NCI-H1105 treated with DMSO at 0.1 percent for 48 hours (cell line): ENCODE measurements at regions not wholly inside any gene's neighbourhood (a gene's known extent, or its start where the extent isn't known, plus 50 kb on each side); places are given as distances from the start of the nearest gene placed in this dataset.
A peak's percentile ranks its signal among the peaks of the same experiment; 100 is the strongest.

Experiments used
- DNase-seq: peaks from one replicate; lab custom pipeline; 2025; lab: John Stamatoyannopoulos, UW

GRCh38 chr20:22652681-22653588 is 68.6 kb upstream of the FOXA2 start:
- no peak for DNase-seq

GRCh38 chr20:22653658-22654642 is 69.6 kb upstream of the FOXA2 start:
- DNase-seq, result no peak

- no peak for DNase-seq
Observed at GRCh38 chr20:22663528-22664025, 79.2 kb upstream of the FOXA2 start.

- DNase-seq, result no peak
Observed at GRCh38 chr20:22667198-22667597, 82.8 kb upstream of the FOXA2 start.

- DNase-seq, result no peak
Observed at GRCh38 chr20:22672191-22672590, 87.8 kb upstream of the FOXA2 start.

- DNase-seq, result no peak
Observed at GRCh38 chr20:22673467-22673866, 89.1 kb upstream of the FOXA2 start.

- no peak for DNase-seq
Observed at GRCh38 chr20:22675341-22675740, 91.0 kb upstream of the FOXA2 start.

GRCh38 chr20:22678678-22679077 is 94.3 kb upstream of the FOXA2 start:
- DNase-seq, result no peak

- no peak for DNase-seq
Observed at GRCh38 chr20:22679197-22679596, 94.8 kb upstream of the FOXA2 start.

GRCh38 chr20:22680031-22680740 is 95.8 kb upstream of the FOXA2 start:
- no peak for DNase-seq

- no peak for DNase-seq
Observed at GRCh38 chr20:22681591-22682248, 97.3 kb upstream of the FOXA2 start.

- DNase-seq, result no peak
Observed at GRCh38 chr20:22682381-22682780, 98.0 kb upstream of the FOXA2 start.

- peak; percentile 75 for DNase-seq
Observed at GRCh38 chr20:22684072-22684762, 99.8 kb upstream of the FOXA2 start.

- DNase-seq, result peak; percentile 12
Observed at GRCh38 chr20:22684763-22685443, 100.5 kb upstream of the FOXA2 start.

GRCh38 chr20:22686097-22686496 is 101.7 kb upstream of the FOXA2 start:
- DNase-seq, result no peak

- DNase-seq, result no peak
Observed at GRCh38 chr20:22687676-22688349, 103.4 kb upstream of the FOXA2 start.

- DNase-seq, result no peak
Observed at GRCh38 chr20:22688485-22688884, 104.1 kb upstream of the FOXA2 start.

GRCh38 chr20:22689266-22689665 is 104.9 kb upstream of the FOXA2 start:
- DNase-seq, result no peak

- no peak for DNase-seq
Observed at GRCh38 chr20:22690000-22690399, 105.6 kb upstream of the FOXA2 start.
